SK-N-SH (cell line): ENCODE measurements at regions not wholly inside any gene's neighbourhood (a gene's known extent, or its start where the extent isn't known, plus 50 kb on each side); places are given as distances from the start of the nearest gene placed in this dataset.

ENCODE experiments used
- JUND ChIP-seq: IDR thresholded peaks from 2 replicates; pipeline ENCODE4 v1.4.0; 2012
- TF ChIP-seq, protein P1 (sequence below): fragments of 200-600 bp; sonication (generic); IDR thresholded peaks from 2 replicates; pipeline ENCODE4 v1.6.1; 2017; ENCODE audit warnings: antibody characterized with exemption, mild to moderate bottlenecking, moderate library complexity
- TF ChIP-seq, protein P2 (sequence below): fragments of 150-350 bp; IDR thresholded peaks from 2 replicates; pipeline ENCODE4 v1.6.1; 2016; ENCODE audit warnings: mild to moderate bottlenecking, low read depth, low read length

DNA sequence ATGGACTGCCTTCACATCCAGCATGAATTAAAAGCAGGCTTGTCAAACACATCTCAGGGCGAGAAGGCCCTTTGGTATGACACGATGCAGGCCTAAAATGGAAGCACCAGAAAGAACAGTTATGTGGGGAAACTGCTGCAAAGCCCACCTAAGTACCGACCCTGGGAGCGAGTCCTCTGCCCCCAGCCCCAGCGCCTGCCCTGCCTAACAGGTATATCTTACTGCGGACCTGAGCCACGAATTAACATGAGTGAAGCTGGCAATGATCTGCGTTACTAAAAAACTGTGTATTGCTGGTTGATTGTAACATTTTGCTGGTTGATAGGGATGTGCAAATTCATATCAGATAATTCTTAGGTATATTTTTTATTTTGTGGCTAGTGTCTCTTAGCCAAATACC lies 441.5 kb downstream of the ZNF516 start:
- TF ChIP-seq, protein P1, sequence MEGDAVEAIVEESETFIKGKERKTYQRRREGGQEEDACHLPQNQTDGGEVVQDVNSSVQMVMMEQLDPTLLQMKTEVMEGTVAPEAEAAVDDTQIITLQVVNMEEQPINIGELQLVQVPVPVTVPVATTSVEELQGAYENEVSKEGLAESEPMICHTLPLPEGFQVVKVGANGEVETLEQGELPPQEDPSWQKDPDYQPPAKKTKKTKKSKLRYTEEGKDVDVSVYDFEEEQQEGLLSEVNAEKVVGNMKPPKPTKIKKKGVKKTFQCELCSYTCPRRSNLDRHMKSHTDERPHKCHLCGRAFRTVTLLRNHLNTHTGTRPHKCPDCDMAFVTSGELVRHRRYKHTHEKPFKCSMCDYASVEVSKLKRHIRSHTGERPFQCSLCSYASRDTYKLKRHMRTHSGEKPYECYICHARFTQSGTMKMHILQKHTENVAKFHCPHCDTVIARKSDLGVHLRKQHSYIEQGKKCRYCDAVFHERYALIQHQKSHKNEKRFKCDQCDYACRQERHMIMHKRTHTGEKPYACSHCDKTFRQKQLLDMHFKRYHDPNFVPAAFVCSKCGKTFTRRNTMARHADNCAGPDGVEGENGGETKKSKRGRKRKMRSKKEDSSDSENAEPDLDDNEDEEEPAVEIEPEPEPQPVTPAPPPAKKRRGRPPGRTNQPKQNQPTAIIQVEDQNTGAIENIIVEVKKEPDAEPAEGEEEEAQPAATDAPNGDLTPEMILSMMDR = no peak
- TF ChIP-seq, protein P2, sequence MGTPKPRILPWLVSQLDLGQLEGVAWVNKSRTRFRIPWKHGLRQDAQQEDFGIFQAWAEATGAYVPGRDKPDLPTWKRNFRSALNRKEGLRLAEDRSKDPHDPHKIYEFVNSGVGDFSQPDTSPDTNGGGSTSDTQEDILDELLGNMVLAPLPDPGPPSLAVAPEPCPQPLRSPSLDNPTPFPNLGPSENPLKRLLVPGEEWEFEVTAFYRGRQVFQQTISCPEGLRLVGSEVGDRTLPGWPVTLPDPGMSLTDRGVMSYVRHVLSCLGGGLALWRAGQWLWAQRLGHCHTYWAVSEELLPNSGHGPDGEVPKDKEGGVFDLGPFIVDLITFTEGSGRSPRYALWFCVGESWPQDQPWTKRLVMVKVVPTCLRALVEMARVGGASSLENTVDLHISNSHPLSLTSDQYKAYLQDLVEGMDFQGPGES = no peak
- TF ChIP-seq JUND = no peak
